ENCODE measurements at regions not wholly inside any gene's neighbourhood (a gene's known extent, or its start where the extent isn't known, plus 50 kb on each side); places are given as distances from the start of the nearest gene placed in this dataset.
"Not testable (repeated sequence)": the region's sequence is repeated elsewhere in the genome, so short reads cannot be mapped to it uniquely, and the experiment has no call there.

GRCh38 chr2:147430408-147430807 lies 414.4 kb upstream of the ACVR2A start:
- no peak for DNase-seq
- no peak for ATAC-seq (ENCODE audit: low FRiP score)
- no peak overlapping the region for H3K27ac ChIP-seq (ENCODE audit: low read depth in 1 of 2, low read length in 2 of 2)
- no peaks in the 10 kb centered on the region for H3K4me1 ChIP-seq (ENCODE audit: control insufficient read depth in 1 of 2, insufficient read depth in 2 of 2, low read length in 2 of 2)
- intact Hi-C loops (cut with DNase I): no loop called here
- 87% methylated on average over 3 of the region's 3 CpGs for WGBS, 2 donors
- no peak overlapping the region for H3K4me3 ChIP-seq (ENCODE audit: low read length in 2 of 2)
- H3K36me3 ChIP-seq (ENCODE audit: control insufficient read depth in 1 of 2, insufficient read depth in 2 of 2, low read length in 1 of 2): no peaks in the 10 kb centered on the region
- H3K9me3 ChIP-seq (ENCODE audit: control insufficient read depth, low read length): no peaks in the 10 kb centered on the region
- no peaks in the 10 kb centered on the region for H3K27me3 ChIP-seq (ENCODE audit: control insufficient read depth in 1 of 2, insufficient read depth in 2 of 2, low read length in 1 of 2)

GRCh38 chr2:147428120-147428747 lies 416.6 kb upstream of the ACVR2A start:
- Histone ChIP-seq H3K36me3 (ENCODE audit: control insufficient read depth in 1 of 2, insufficient read depth in 2 of 2, low read length in 1 of 2) (no peaks in the 10 kb centered on the region), H3K4me3 (ENCODE audit: low read length in 2 of 2) (no peak overlapping the region), H3K4me1 (ENCODE audit: control insufficient read depth in 1 of 2, insufficient read depth in 2 of 2, low read length in 2 of 2) (no peaks in the 10 kb centered on the region), H3K27ac (ENCODE audit: low read depth in 1 of 2, low read length in 2 of 2) (no peak overlapping the region), H3K9me3 (ENCODE audit: control insufficient read depth, low read length) (no peaks in the 10 kb centered on the region), H3K27me3 (ENCODE audit: control insufficient read depth in 1 of 2, insufficient read depth in 2 of 2, low read length in 1 of 2) (no peaks in the 10 kb centered on the region)
- no peak for ATAC-seq (ENCODE audit: low FRiP score)
- intact Hi-C loops (cut with DNase I): no loop called here
- WGBS, 2 donors: 83 to 86% methylated on average over 2 of the region's 2 CpGs
- no peak for DNase-seq

- Histone ChIP-seq H3K27ac (ENCODE audit: low read depth in 1 of 2, low read length in 2 of 2) (no peak overlapping the region), H3K9me3 (ENCODE audit: control insufficient read depth, low read length) (peaks cover under 1% of the 10 kb centered on the region), H3K36me3 (ENCODE audit: control insufficient read depth in 1 of 2, insufficient read depth in 2 of 2, low read length in 1 of 2) (no peaks in the 10 kb centered on the region), H3K27me3 (ENCODE audit: control insufficient read depth in 1 of 2, insufficient read depth in 2 of 2, low read length in 1 of 2) (peaks cover 0 to under 1% of the 10 kb centered on the region in 2 donors), H3K4me3 (ENCODE audit: low read length in 2 of 2) (no peak overlapping the region), H3K4me1 (ENCODE audit: control insufficient read depth in 1 of 2, insufficient read depth in 2 of 2, low read length in 2 of 2) (no peaks in the 10 kb centered on the region)
- ATAC-seq (ENCODE audit: low FRiP score): no peak
- intact Hi-C loops (cut with DNase I): no loop called here
- 90% methylated on average over 3 of the region's 3 CpGs for WGBS, 2 donors
- DNase-seq: no peak
Observed at GRCh38 chr2:147425437-147426029, 419.3 kb upstream of the ACVR2A start.

GRCh38 chr2:147424766-147425165 lies 420.1 kb upstream of the ACVR2A start:
- DNase-seq (no peak), ATAC-seq (ENCODE audit: low FRiP score) (no peak)
- Histone ChIP-seq H3K27me3 (ENCODE audit: control insufficient read depth in 1 of 2, insufficient read depth in 2 of 2, low read length in 1 of 2) (peaks cover 0 to 2% of the 10 kb centered on the region in 2 donors), H3K4me3 (ENCODE audit: low read length in 2 of 2) (no peak overlapping the region), H3K9me3 (ENCODE audit: control insufficient read depth, low read length) (peaks cover 2% of the 10 kb centered on the region), H3K4me1 (ENCODE audit: control insufficient read depth in 1 of 2, insufficient read depth in 2 of 2, low read length in 2 of 2) (no peaks in the 10 kb centered on the region), H3K27ac (ENCODE audit: low read depth in 1 of 2, low read length in 2 of 2) (no peak overlapping the region), H3K36me3 (ENCODE audit: control insufficient read depth in 1 of 2, insufficient read depth in 2 of 2, low read length in 1 of 2) (no peaks in the 10 kb centered on the region)
- 42 to 45% methylated on average over 1 of the region's 1 CpG for WGBS, 2 donors
- intact Hi-C loops (cut with DNase I): no loop called here

- intact Hi-C loops (cut with DNase I): no loop called here
- ATAC-seq (ENCODE audit: low FRiP score): no peak
- WGBS, 2 donors: 65 to 77% methylated on average over 1 of the region's 1 CpG
Observed at GRCh38 chr2:147420947-147421675, 423.7 kb upstream of the ACVR2A start.

GRCh38 chr2:147420517-147420916 lies 424.3 kb upstream of the ACVR2A start:
- H3K27me3 ChIP-seq (ENCODE audit: control insufficient read depth in 1 of 2, insufficient read depth in 2 of 2, low read length in 1 of 2): peaks cover 0 to 2% of the 10 kb centered on the region in 2 donors
- H3K27ac ChIP-seq (ENCODE audit: low read depth in 1 of 2, low read length in 2 of 2): no peak overlapping the region
- ATAC-seq (ENCODE audit: low FRiP score): no peak
- H3K4me1 ChIP-seq (ENCODE audit: control insufficient read depth in 1 of 2, insufficient read depth in 2 of 2, low read length in 2 of 2): no peaks in the 10 kb centered on the region
- intact Hi-C loops (cut with DNase I): no loop called here
- H3K4me3 ChIP-seq (ENCODE audit: low read length in 2 of 2): no peak overlapping the region
- WGBS, 2 donors: 65 to 69% methylated on average over 7 of the region's 7 CpGs
- no peaks in the 10 kb centered on the region for H3K36me3 ChIP-seq (ENCODE audit: control insufficient read depth in 1 of 2, insufficient read depth in 2 of 2, low read length in 1 of 2)
- no peak for DNase-seq
- H3K9me3 ChIP-seq (ENCODE audit: control insufficient read depth, low read length): peaks cover 2% of the 10 kb centered on the region

More at GRCh38 chr2:147420947-147421675, 423.7 kb upstream of the ACVR2A start:
- H3K4me1 ChIP-seq (ENCODE audit: control insufficient read depth in 1 of 2, insufficient read depth in 2 of 2, low read length in 2 of 2): no peaks in the 10 kb centered on the region
- H3K27ac ChIP-seq (ENCODE audit: low read depth in 1 of 2, low read length in 2 of 2): no peak overlapping the region
- H3K36me3 ChIP-seq (ENCODE audit: control insufficient read depth in 1 of 2, insufficient read depth in 2 of 2, low read length in 1 of 2): no peaks in the 10 kb centered on the region
- peaks cover 2% of the 10 kb centered on the region for H3K9me3 ChIP-seq (ENCODE audit: control insufficient read depth, low read length)
- H3K27me3 ChIP-seq (ENCODE audit: control insufficient read depth in 1 of 2, insufficient read depth in 2 of 2, low read length in 1 of 2): peaks cover 0 to 2% of the 10 kb centered on the region in 2 donors
- H3K4me3 ChIP-seq (ENCODE audit: low read length in 2 of 2): no peak overlapping the region
- DNase-seq: no peak

- intact Hi-C loops (cut with DNase I): no loop called here
- H3K27ac ChIP-seq (ENCODE audit: low read depth in 1 of 2, low read length in 2 of 2): no peak overlapping the region
- 63 to 68% methylated on average over 4 of the region's 4 CpGs for WGBS, 2 donors
- no peaks in the 10 kb centered on the region for H3K4me1 ChIP-seq (ENCODE audit: control insufficient read depth in 1 of 2, insufficient read depth in 2 of 2, low read length in 2 of 2)
- no peak overlapping the region for H3K4me3 ChIP-seq (ENCODE audit: low read length in 2 of 2)
- H3K36me3 ChIP-seq (ENCODE audit: control insufficient read depth in 1 of 2, insufficient read depth in 2 of 2, low read length in 1 of 2): no peaks in the 10 kb centered on the region
- peaks cover 0 to 2% of the 10 kb centered on the region in 2 donors for H3K27me3 ChIP-seq (ENCODE audit: control insufficient read depth in 1 of 2, insufficient read depth in 2 of 2, low read length in 1 of 2)
- ATAC-seq (ENCODE audit: low FRiP score) (no peak), DNase-seq (no peak)
- peaks cover 2% of the 10 kb centered on the region for H3K9me3 ChIP-seq (ENCODE audit: control insufficient read depth, low read length)
Observed at GRCh38 chr2:147416099-147416498, 428.7 kb upstream of the ACVR2A start.

GRCh38 chr2:147414656-147415055 lies 430.2 kb upstream of the ACVR2A start:
- H3K27me3 ChIP-seq (ENCODE audit: control insufficient read depth in 1 of 2, insufficient read depth in 2 of 2, low read length in 1 of 2); H3K4me3 ChIP-seq (ENCODE audit: low read length in 2 of 2); DNase-seq; H3K36me3 ChIP-seq (ENCODE audit: control insufficient read depth in 1 of 2, insufficient read depth in 2 of 2, low read length in 1 of 2); ATAC-seq (ENCODE audit: low FRiP score); intact Hi-C loops (cut with DNase I); H3K27ac ChIP-seq (ENCODE audit: low read depth in 1 of 2, low read length in 2 of 2); H3K4me1 ChIP-seq (ENCODE audit: control insufficient read depth in 1 of 2, insufficient read depth in 2 of 2, low read length in 2 of 2); H3K9me3 ChIP-seq (ENCODE audit: control insufficient read depth, low read length): not testable (repeated sequence)
- 49 to 52% methylated on average over 1 of the region's 1 CpG for whole genome bisulfite sequencing, 2 donors

GRCh38 chr2:147408357-147408756 lies 436.5 kb upstream of the ACVR2A start:
- 34% methylated on average over 2 of the region's 2 CpGs for WGBS, 2 donors
- Histone ChIP-seq H3K9me3 (ENCODE audit: control insufficient read depth, low read length) (no peaks in the 10 kb centered on the region), H3K4me1 (ENCODE audit: control insufficient read depth in 1 of 2, insufficient read depth in 2 of 2, low read length in 2 of 2) (no peaks in the 10 kb centered on the region), H3K36me3 (ENCODE audit: control insufficient read depth in 1 of 2, insufficient read depth in 2 of 2, low read length in 1 of 2) (no peaks in the 10 kb centered on the region), H3K27me3 (ENCODE audit: control insufficient read depth in 1 of 2, insufficient read depth in 2 of 2, low read length in 1 of 2) (no peaks in the 10 kb centered on the region), H3K27ac (ENCODE audit: low read depth in 1 of 2, low read length in 2 of 2) (no peak overlapping the region), H3K4me3 (ENCODE audit: low read length in 2 of 2) (no peak overlapping the region)
- ATAC-seq (ENCODE audit: low FRiP score): no peak
- DNase-seq: no peak
- intact Hi-C loops (cut with DNase I): no loop called here
